GM12878 (cell line): ENCODE measurements at regions not wholly inside any gene's neighbourhood (a gene's known extent, or its start where the extent isn't known, plus 50 kb on each side); places are given as distances from the start of the nearest gene placed in this dataset.

Experiments
- ATAC-seq: fragments of 200-7000 bp; cut with Tn5 transposase; 3 replicates; pipeline ENCODE4 v1.9.1; 2020; ENCODE audit warnings: mild to moderate bottlenecking, moderate library complexity
- BruUV-seq: library from RNA; stranded (reverse); fragments of 400-500 nt; replicated peaks from 2 replicates; lab custom pipeline; 2021; lab: Mats Ljungman, UMichigan
- CTCF ChIA-PET: fragments of 300-600 bp; sonication (Branson Sonifier 250); formaldehyde crosslinking; extraction: SDS; loops from one replicate; lab custom pipeline; 2021; ENCODE audit warnings: inconsistent platforms; lab: Yijun Ruan, JAX
- POLR2A ChIA-PET: fragments of 350-600 bp; formaldehyde crosslinking; extraction: SDS; loops from one replicate; lab custom pipeline; 2021; ENCODE audit warnings: inconsistent platforms; lab: Charles Lee
- RAD21 ChIA-PET: fragments of 300-600 bp; sonication (Branson Sonifier 250); formaldehyde crosslinking; loops from one replicate; lab custom pipeline; 2023; ENCODE audit warnings: antibody characterized with exemption; ENCODE audit not compliant: unreplicated experiment; lab: Charles Lee
- SMC1A ChIA-PET: fragments of 300-600 bp; sonication (Branson Sonifier 250); formaldehyde crosslinking; loops from one replicate; lab custom pipeline; 2023; ENCODE audit not compliant: unreplicated experiment, uncharacterized antibody; lab: Charles Lee
- DNase-seq: peaks from one replicate; pipeline ENCODE4 v3.0.0-alpha.2; 2011; ENCODE audit warnings: low read depth, low spot score
- FAIRE-seq: peaks from 3 replicates; lab custom pipeline; 2011; peaks lifted over from hg19 to GRCh38; lab: Jason Lieb, UNC
- H2AFZ ChIP-seq: 2 replicates; pipeline ENCODE4 v1.6.0; 2011; ENCODE audit warnings: low read depth, low read length, control low read depth; ENCODE audit not compliant: control insufficient read depth
- H3K27ac ChIP-seq: 2 replicates; pipeline ENCODE4 v1.5.1; 2011; ENCODE audit warnings: control low read depth; ENCODE audit not compliant: control insufficient read depth, insufficient read depth
- H3K27me3 ChIP-seq, 2 experiments: replicated peaks in 1 of 2; 2 replicates each; pipeline versions ENCODE4 v1.6.0 to v1.6.1; 2011; ENCODE audit warnings: low read length in 1 of 2; ENCODE audit not compliant: control insufficient read depth in 2 of 2, insufficient read depth in 2 of 2
- H3K36me3 ChIP-seq, 2 experiments: 2 replicates each; pipeline ENCODE4 v1.5.1; 2011; ENCODE audit warnings: low read length in 1 of 2; ENCODE audit not compliant: control insufficient read depth in 2 of 2, insufficient read depth in 2 of 2
- H3K4me1 ChIP-seq: 2 replicates; pipeline ENCODE4 v1.6.1; 2011; ENCODE audit warnings: mild to moderate bottlenecking, low read length, moderate library complexity, mixed read lengths; ENCODE audit not compliant: control insufficient read depth, insufficient read depth
- H3K4me2 ChIP-seq: 2 replicates; pipeline ENCODE4 v1.6.0; 2011; ENCODE audit warnings: control low read depth; ENCODE audit not compliant: control insufficient read depth, insufficient read depth
- H3K4me3 ChIP-seq: fragments of 200-600 bp; sonication (generic); 2 replicates; pipeline ENCODE4 v1.5.1; 2016
- H3K79me2 ChIP-seq: 2 replicates; pipeline ENCODE4 v1.6.0; 2011; ENCODE audit warnings: low read length; ENCODE audit not compliant: control insufficient read depth, insufficient read depth
- H3K9ac ChIP-seq: 2 replicates; pipeline ENCODE4 v1.8.0; 2011; ENCODE audit warnings: low read length, control low read depth, mixed read lengths; ENCODE audit not compliant: control insufficient read depth, insufficient read depth
- H3K9me3 ChIP-seq: replicated peaks from 3 replicates; pipeline ENCODE4 v1.5.1; 2011; ENCODE audit warnings: mild to moderate bottlenecking, low read length; ENCODE audit not compliant: control insufficient read depth, insufficient read depth
- H4K20me1 ChIP-seq: 2 replicates; pipeline ENCODE4 v1.6.0; 2011; ENCODE audit not compliant: control insufficient read depth, insufficient read depth
- BMI1 ChIP-seq: fragments of 450-650 bp; IDR thresholded peaks from 2 replicates; pipeline ENCODE4 v1.6.1; 2016; ENCODE audit warnings: mild to moderate bottlenecking, moderate library complexity, borderline replicate concordance
- ESRRA ChIP-seq: IDR thresholded peaks from 2 replicates; pipeline ENCODE4 v1.6.1; 2012; ENCODE audit warnings: mild to moderate bottlenecking, low read length, improper control_type of control experiment
- HCFC1 ChIP-seq: fragments of 150-350 bp; IDR thresholded peaks from 2 replicates; pipeline ENCODE4 v1.6.1; 2014; ENCODE audit warnings: low read length
- HDAC2 ChIP-seq: fragments of 200-600 bp; sonication (generic); IDR thresholded peaks from 2 replicates; pipeline ENCODE4 v1.6.1; 2017
- HDAC6 ChIP-seq: fragments of 200-600 bp; sonication (generic); IDR thresholded peaks from one replicate; pipeline ENCODE4 v1.8.0; 2017; ENCODE audit warnings: antibody characterized with exemption; ENCODE audit not compliant: unreplicated experiment
- HDGF ChIP-seq: fragments of 450-650 bp; IDR thresholded peaks from 2 replicates; pipeline ENCODE4 v1.6.1; 2016; ENCODE audit warnings: antibody characterized with exemption
- KLF5 ChIP-seq: fragments of 450-650 bp; IDR thresholded peaks from 2 replicates; pipeline ENCODE4 v1.6.1; 2014; ENCODE audit warnings: mild to moderate bottlenecking; ENCODE audit not compliant: partially characterized antibody
- NR2F1 ChIP-seq: fragments of 450-650 bp; conservative IDR thresholded peaks from 2 replicates; pipeline ENCODE4 v1.6.1; 2017; ENCODE audit warnings: mild to moderate bottlenecking
- RFX5 ChIP-seq: IDR thresholded peaks from 2 replicates; pipeline ENCODE4 v1.6.1; 2011; ENCODE audit warnings: low read depth, low read length, improper control_type of control experiment
- SREBF1 ChIP-seq: IDR thresholded peaks from 2 replicates; pipeline ENCODE4 v1.6.1; 2012; ENCODE audit warnings: mild to moderate bottlenecking, low read length
- STAT1 ChIP-seq: fragments of 450-650 bp; conservative IDR thresholded peaks from 2 replicates; pipeline ENCODE4 v1.6.1; 2014; ENCODE audit warnings: antibody characterized with exemption, mild to moderate bottlenecking
- WRNIP1 ChIP-seq: IDR thresholded peaks from 2 replicates; pipeline ENCODE4 v1.6.1; 2011; ENCODE audit warnings: low read depth, low read length, improper control_type of control experiment, borderline replicate concordance
- ZNF274 ChIP-seq: IDR thresholded peaks from one replicate; pipeline ENCODE4 v1.8.0; 2011; ENCODE audit not compliant: insufficient read length, insufficient read depth
- WGBS: methylation state at CpG from one replicate; pipeline ENCODE4 v1.1.6; 2016; ENCODE audit warnings: low lambda C conversion rate; ENCODE audit not compliant: insufficient replicate concordance, insufficient coverage; ENCODE audit errors: missing lambda C conversion rate; 5-methylcytosine and 5-hydroxymethylcytosine counted together
- in situ Hi-C: fragments of 300-500 bp; cut with MboI; formaldehyde crosslinking; loops from 9 replicates; pipeline ENCODE4 v1.14.3; 2018; ENCODE audit warnings: mixed read lengths
- intact Hi-C: fragments of 100-400 bp; cut with micrococcal nuclease; formaldehyde crosslinking; loops from one replicate; pipeline ENCODE4 v1.14.2; 2022; ENCODE audit not compliant: unreplicated experiment
- TF ChIP-seq, protein P1 (sequence below): fragments of 450-650 bp; IDR thresholded peaks from 2 replicates; pipeline ENCODE4 v1.6.1; 2018; ENCODE audit warnings: borderline replicate concordance, mild to moderate bottlenecking; ENCODE audit not compliant: partially characterized antibody
- TF ChIP-seq, protein P2 (sequence below): fragments of 450-650 bp; IDR thresholded peaks from 2 replicates; pipeline ENCODE4 v1.6.1; 2017; ENCODE audit warnings: antibody characterized with exemption, mild to moderate bottlenecking, moderate library complexity

DNA sequence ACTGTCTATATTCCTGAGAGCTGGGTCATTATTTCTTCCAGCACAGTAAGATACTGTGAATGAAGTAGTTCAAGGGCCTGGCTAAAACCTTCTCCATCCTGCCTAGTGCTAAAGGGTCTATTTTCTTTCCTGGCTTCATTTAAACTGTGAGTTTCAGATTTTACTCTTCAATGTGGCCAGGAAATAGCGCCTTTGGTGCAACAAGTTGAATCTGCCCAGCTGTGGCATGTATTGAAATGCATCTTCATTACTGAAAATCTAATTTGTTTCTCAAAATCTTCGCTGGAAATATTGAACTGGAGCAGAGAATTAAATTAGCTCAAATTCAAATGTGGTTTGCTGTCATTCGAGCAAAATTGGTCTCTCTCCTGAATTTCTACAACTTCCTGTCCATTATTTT, 114.6 kb upstream of the KCNG1 start (continued):
- no peak for TF ChIP-seq ESRRA
- TF ChIP-seq, protein P1, sequence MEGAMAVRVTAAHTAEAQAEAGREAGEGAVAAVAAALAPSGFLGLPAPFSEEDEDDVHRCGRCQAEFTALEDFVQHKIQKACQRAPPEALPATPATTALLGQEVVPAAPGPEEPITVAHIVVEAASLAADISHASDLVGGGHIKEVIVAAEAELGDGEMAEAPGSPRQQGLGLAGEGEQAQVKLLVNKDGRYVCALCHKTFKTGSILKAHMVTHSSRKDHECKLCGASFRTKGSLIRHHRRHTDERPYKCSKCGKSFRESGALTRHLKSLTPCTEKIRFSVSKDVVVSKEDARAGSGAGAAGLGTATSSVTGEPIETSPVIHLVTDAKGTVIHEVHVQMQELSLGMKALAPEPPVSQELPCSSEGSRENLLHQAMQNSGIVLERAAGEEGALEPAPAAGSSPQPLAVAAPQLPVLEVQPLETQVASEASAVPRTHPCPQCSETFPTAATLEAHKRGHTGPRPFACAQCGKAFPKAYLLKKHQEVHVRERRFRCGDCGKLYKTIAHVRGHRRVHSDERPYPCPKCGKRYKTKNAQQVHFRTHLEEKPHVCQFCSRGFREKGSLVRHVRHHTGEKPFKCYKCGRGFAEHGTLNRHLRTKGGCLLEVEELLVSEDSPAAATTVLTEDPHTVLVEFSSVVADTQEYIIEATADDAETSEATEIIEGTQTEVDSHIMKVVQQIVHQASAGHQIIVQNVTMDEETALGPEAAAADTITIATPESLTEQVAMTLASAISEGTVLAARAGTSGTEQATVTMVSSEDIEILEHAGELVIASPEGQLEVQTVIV = no peak
- TF ChIP-seq WRNIP1 = no peak
- TF ChIP-seq ZNF274 = no peak
- TF ChIP-seq SREBF1 = no peak

DNA sequence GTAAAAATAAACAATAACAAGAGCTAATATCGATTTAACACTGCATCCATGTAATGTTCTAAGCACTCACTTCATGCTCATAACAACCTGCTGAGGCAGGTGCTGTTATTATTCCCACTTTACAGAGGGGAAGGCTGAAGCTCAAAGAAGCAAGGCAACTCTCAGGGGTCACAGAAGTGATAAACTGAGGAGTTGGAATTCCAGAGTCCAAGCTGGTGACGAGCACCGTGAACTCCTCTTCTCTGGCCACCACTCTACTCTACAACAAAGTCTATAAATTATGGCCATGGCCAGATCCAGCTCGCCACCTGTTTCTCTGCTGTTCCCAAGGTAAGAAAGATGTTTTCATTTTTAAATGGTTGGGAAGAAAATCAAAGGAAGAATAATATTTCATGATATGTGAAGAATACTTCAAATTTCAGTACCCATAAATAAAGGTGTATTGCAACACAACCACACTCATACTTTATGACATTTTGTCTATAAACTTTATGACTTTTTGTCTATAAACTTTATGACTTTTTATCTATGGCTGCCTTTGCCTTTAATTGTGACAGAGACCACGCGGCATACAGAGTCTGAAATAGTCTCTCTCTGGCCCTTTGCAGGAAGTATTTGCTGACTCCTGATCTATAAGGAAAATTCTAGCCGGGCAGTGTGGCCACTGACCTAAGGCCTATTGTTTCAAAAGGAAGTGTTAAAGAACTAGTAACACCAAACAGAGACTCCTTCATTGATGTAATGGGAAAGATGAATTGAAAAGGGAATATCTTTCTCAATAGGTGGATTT, 113.2 kb upstream of the KCNG1 start:
- TF ChIP-seq, protein P1 = no peak
- no peak for TF ChIP-seq HCFC1
- TF ChIP-seq HDGF = no peak
- TF ChIP-seq, protein P2, sequence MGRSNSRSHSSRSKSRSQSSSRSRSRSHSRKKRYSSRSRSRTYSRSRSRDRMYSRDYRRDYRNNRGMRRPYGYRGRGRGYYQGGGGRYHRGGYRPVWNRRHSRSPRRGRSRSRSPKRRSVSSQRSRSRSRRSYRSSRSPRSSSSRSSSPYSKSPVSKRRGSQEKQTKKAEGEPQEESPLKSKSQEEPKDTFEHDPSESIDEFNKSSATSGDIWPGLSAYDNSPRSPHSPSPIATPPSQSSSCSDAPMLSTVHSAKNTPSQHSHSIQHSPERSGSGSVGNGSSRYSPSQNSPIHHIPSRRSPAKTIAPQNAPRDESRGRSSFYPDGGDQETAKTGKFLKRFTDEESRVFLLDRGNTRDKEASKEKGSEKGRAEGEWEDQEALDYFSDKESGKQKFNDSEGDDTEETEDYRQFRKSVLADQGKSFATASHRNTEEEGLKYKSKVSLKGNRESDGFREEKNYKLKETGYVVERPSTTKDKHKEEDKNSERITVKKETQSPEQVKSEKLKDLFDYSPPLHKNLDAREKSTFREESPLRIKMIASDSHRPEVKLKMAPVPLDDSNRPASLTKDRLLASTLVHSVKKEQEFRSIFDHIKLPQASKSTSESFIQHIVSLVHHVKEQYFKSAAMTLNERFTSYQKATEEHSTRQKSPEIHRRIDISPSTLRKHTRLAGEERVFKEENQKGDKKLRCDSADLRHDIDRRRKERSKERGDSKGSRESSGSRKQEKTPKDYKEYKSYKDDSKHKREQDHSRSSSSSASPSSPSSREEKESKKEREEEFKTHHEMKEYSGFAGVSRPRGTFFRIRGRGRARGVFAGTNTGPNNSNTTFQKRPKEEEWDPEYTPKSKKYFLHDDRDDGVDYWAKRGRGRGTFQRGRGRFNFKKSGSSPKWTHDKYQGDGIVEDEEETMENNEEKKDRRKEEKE = no peak
- no peak for TF ChIP-seq HDAC2
- TF ChIP-seq RFX5 = no peak
- no peak for TF ChIP-seq KLF5
- no peak for TF ChIP-seq BMI1
- TF ChIP-seq HDAC6 = no peak
- no peak for TF ChIP-seq STAT1
- TF ChIP-seq NR2F1 = no peak
- ChIA-PET RAD21 (no interaction called here), POLR2A (no interaction called here), CTCF (interaction anchor here (1.0 kb wide), 1 partner anchor 10 kb away, joined by 3 read pairs; no protein-coding TSS in a partner anchor), SMC1A (interaction anchor here (0.6 to 1.0 kb wide), 2 partner anchors 67 to 161 kb away, joined by 3 read pairs; no protein-coding TSS in a partner anchor)
- 31% methylated on average over 7 of the region's 7 CpGs for WGBS
- H3K9me3 ChIP-seq = no peaks in the 10 kb centered on the region
- intact Hi-C loops = no loop called here
- H3K27me3 ChIP-seq = peaks cover 0 to 1% of the 10 kb centered on the region in 2 experiments; a peak in 1 of 4 replicates
- no peak for ATAC-seq
- no peak overlapping the region for H3K4me3 ChIP-seq
- in situ Hi-C loops = no loop called here
- DNase-seq = no peak
- no peak for FAIRE-seq
- H3K4me1 ChIP-seq = no peaks in the 10 kb centered on the region
- no TSS peak for BruUV-seq
- H4K20me1 ChIP-seq = no peaks in the 10 kb centered on the region
- no peak overlapping the region for H2AFZ ChIP-seq
- no peaks in the 10 kb centered on the region for H3K79me2 ChIP-seq
- H3K4me2 ChIP-seq = no peak overlapping the region
- H3K27ac ChIP-seq = no peak overlapping the region
- no peaks in the 10 kb centered on the region for H3K36me3 ChIP-seq
- H3K9ac ChIP-seq = no peak overlapping the region
